HFFc6 (cell line): ENCODE measurements at regions not wholly inside any gene's neighbourhood (a gene's known extent, or its start where the extent isn't known, plus 50 kb on each side); places are given as distances from the start of the nearest gene placed in this dataset.

ENCODE experiments used
- DNase-seq: peaks from one replicate; pipeline ENCODE4 v3.0.0-alpha.2; 2018
- H3K27ac Mint-ChIP-seq: 2 replicates; pipeline ENCODE4 v1.8.0; 2020; ENCODE audit warnings: mild to moderate bottlenecking, mixed read lengths
- H3K27me3 Mint-ChIP-seq: 2 replicates; pipeline ENCODE4 v1.8.0; 2021; ENCODE audit warnings: mild to moderate bottlenecking, moderate library complexity, mixed read lengths; ENCODE audit not compliant: insufficient read depth
- H3K36me3 Mint-ChIP-seq: 2 replicates; pipeline ENCODE4 v1.8.0; 2021; ENCODE audit warnings: low read depth, mixed read lengths
- H3K4me1 Mint-ChIP-seq: 2 replicates; pipeline ENCODE4 v1.8.0; 2020; ENCODE audit warnings: low read depth, mixed read lengths
- H3K4me3 Mint-ChIP-seq: 2 replicates; pipeline ENCODE4 v1.8.0; 2020; ENCODE audit warnings: mild to moderate bottlenecking, moderate library complexity, mixed read lengths
- H3K9me3 Mint-ChIP-seq: 2 replicates; pipeline ENCODE4 v1.8.0; 2020; ENCODE audit warnings: mild to moderate bottlenecking, mixed read lengths
- CTCF ChIP-seq: fragments of 200-600 bp; sonication (generic); IDR thresholded peaks from 2 replicates; pipeline ENCODE4 v1.5.0; 2021; ENCODE audit warnings: antibody characterized with exemption, mild to moderate bottlenecking

- Mint-ChIP-seq H3K27me3 (peaks cover 9% of the 10 kb centered on the region), H3K4me3 (no peak overlapping the region), H3K36me3 (no peaks in the 10 kb centered on the region; the same call in 1 of the 2 replicates), H3K27ac (no peak overlapping the region), H3K9me3 (no peaks in the 10 kb centered on the region), H3K4me1 (peaks cover 5% of the 10 kb centered on the region; the same call in 1 of the 2 replicates)
- no peak for TF ChIP-seq CTCF
- DNase-seq = no peak
Observed at GRCh38 chr10:3648170-3648569, 136.8 kb downstream of the KLF6 start.

- TF ChIP-seq CTCF = no peak
- H3K27me3 Mint-ChIP-seq = peaks cover 12% of the 10 kb centered on the region
- H3K36me3 Mint-ChIP-seq = no peaks in the 10 kb centered on the region; the same call in 1 of the 2 replicates
Observed at GRCh38 chr10:3647074-3647473, 137.9 kb downstream of the KLF6 start.

GRCh38 chr10:3645406-3645805 lies 139.6 kb downstream of the KLF6 start:
- no peak for TF ChIP-seq CTCF
- Mint-ChIP-seq H3K4me1 (no peaks in the 10 kb centered on the region), H3K27ac (no peak overlapping the region)

More at GRCh38 chr10:3647074-3647473, 137.9 kb downstream of the KLF6 start:
- no peak overlapping the region for H3K27ac Mint-ChIP-seq
- H3K9me3 Mint-ChIP-seq = peaks cover 4% of the 10 kb centered on the region; the same call in 1 of the 2 replicates
- no peak for DNase-seq
- H3K4me3 Mint-ChIP-seq = no peak overlapping the region
- H3K4me1 Mint-ChIP-seq = no peaks in the 10 kb centered on the region

GRCh38 chr10:3640816-3641215 lies 144.2 kb downstream of the KLF6 start:
- H3K36me3 Mint-ChIP-seq = no peaks in the 10 kb centered on the region
- peaks cover 8% of the 10 kb centered on the region; the same call in 1 of the 2 replicates for H3K4me1 Mint-ChIP-seq
- peaks cover 3% of the 10 kb centered on the region for H3K27me3 Mint-ChIP-seq
- no peak overlapping the region for H3K4me3 Mint-ChIP-seq
- H3K9me3 Mint-ChIP-seq = peaks cover 5% of the 10 kb centered on the region; the same call in 1 of the 2 replicates
- TF ChIP-seq CTCF = no peak
- no peak overlapping the region for H3K27ac Mint-ChIP-seq
- no peak for DNase-seq

More at GRCh38 chr10:3645406-3645805, 139.6 kb downstream of the KLF6 start:
- H3K4me3 Mint-ChIP-seq = no peak overlapping the region
- no peak for DNase-seq
- H3K27me3 Mint-ChIP-seq = peaks cover 11% of the 10 kb centered on the region
- H3K9me3 Mint-ChIP-seq = peaks cover 5% of the 10 kb centered on the region; the same call in 1 of the 2 replicates
- H3K36me3 Mint-ChIP-seq = no peaks in the 10 kb centered on the region; the same call in 1 of the 2 replicates

GRCh38 chr10:3639546-3639945 lies 145.5 kb downstream of the KLF6 start:
- H3K36me3 Mint-ChIP-seq = no peaks in the 10 kb centered on the region
- peaks cover 5% of the 10 kb centered on the region; the same call in 1 of the 2 replicates for H3K9me3 Mint-ChIP-seq

More at GRCh38 chr10:3639546-3639945, 145.5 kb downstream of the KLF6 start:
- no peak for DNase-seq
- Mint-ChIP-seq H3K4me3 (no peak overlapping the region), H3K4me1 (peaks cover 8% of the 10 kb centered on the region; the same call in 1 of the 2 replicates), H3K27ac (no peak overlapping the region), H3K27me3 (peaks cover 7% of the 10 kb centered on the region)
- TF ChIP-seq CTCF = no peak
